ENCODE measurements at regions not wholly inside any gene's neighbourhood (a gene's known extent, or its start where the extent isn't known, plus 50 kb on each side); places are given as distances from the start of the nearest gene placed in this dataset.

GRCh38 chrX:94401426-94401825, 727.4 kb downstream of the FAM133A start:
- TF ChIP-seq SRF (IDR thresholded peaks at IDR 0.05; ENCODE audit: low read depth, low read length) (no peak), KDM5A (IDR thresholded peaks at IDR 0.05; ENCODE audit: low read length) (no peak), CTCF (IDR thresholded peaks at IDR 0.05; ENCODE audit: control extremely low read depth in 1 of 3, insufficient read depth in 1 of 3, low read depth in 1 of 3, low read length in 3 of 3) (no peak), MAFK (IDR thresholded peaks at IDR 0.05; ENCODE audit: low read depth, low read length) (no peak), TCF12 (IDR thresholded peaks at IDR 0.05; ENCODE audit: low read depth, low read length) (no peak), ATF3 (IDR thresholded peaks at IDR 0.05; ENCODE audit: insufficient read depth, low read depth, low read length) (no peak), POLR2A (IDR thresholded peaks at IDR 0.05; ENCODE audit: control extremely low read depth in 1 of 2, low read depth in 2 of 2, low read length in 2 of 2) (no peak), SP1 (IDR thresholded peaks at IDR 0.05; ENCODE audit: low read depth, low read length) (no peak), KDM4A (IDR thresholded peaks at IDR 0.05; ENCODE audit: low read depth, low read length, severe bottlenecking) (no peak), CEBPB (IDR thresholded peaks at IDR 0.05; ENCODE audit: low read depth, low read length) (no peak), HDAC2 (IDR thresholded peaks at IDR 0.05; ENCODE audit: borderline replicate concordance in 1 of 2, low read depth in 2 of 2, low read length in 2 of 2) (no peak), ZNF274 (IDR thresholded peaks at IDR 0.05; ENCODE audit: borderline replicate concordance, extremely low read depth, low read length) (no peak), EZH2 (IDR thresholded peaks at IDR 0.05; ENCODE audit: low read depth, low read length, severe bottlenecking) (no peak)

Data from H1 (cell line).